Activated CD4-positive, alpha-beta memory T cell treated with anti-CD3 and anti-CD28 coated beads for 36 hours (primary cell): ENCODE measurements at regions not wholly inside any gene's neighbourhood (a gene's known extent, or its start where the extent isn't known, plus 50 kb on each side); places are given as distances from the start of the nearest gene placed in this dataset.

ENCODE experiments used
- CTCF ChIA-PET: fragments of 350-600 bp; sonication (Branson Sonifier 250); formaldehyde crosslinking; loops from one replicate; lab custom pipeline; 2021; ENCODE audit warnings: antibody characterized with exemption, inconsistent platforms; lab: Charles Lee
- POLR2A ChIA-PET: fragments of 350-600 bp; sonication (Branson Sonifier 250); formaldehyde crosslinking; loops from one replicate; lab custom pipeline; 2021; ENCODE audit warnings: antibody characterized with exemption; lab: Charles Lee
- DNase-seq: peaks from one replicate; pipeline ENCODE4 v3.0.0-alpha.2; 2020
- H3K27ac Mint-ChIP-seq: one replicate; pipeline ENCODE4 v1.8.0; 2021; ENCODE audit warnings: mixed read lengths
- H3K27me3 Mint-ChIP-seq: one replicate; pipeline ENCODE4 v1.8.0; 2021; ENCODE audit warnings: mixed read lengths
- H3K36me3 Mint-ChIP-seq: one replicate; pipeline ENCODE4 v1.8.0; 2021; ENCODE audit warnings: mixed read lengths
- H3K4me1 Mint-ChIP-seq: one replicate; pipeline ENCODE4 v1.8.0; 2021; ENCODE audit warnings: low read depth, mixed read lengths
- H3K4me3 Mint-ChIP-seq: one replicate; pipeline ENCODE4 v1.8.0; 2021; ENCODE audit warnings: mild to moderate bottlenecking, mixed read lengths
- H3K9me3 Mint-ChIP-seq: one replicate; pipeline ENCODE4 v1.8.0; 2021; ENCODE audit warnings: mixed read lengths
- intact Hi-C: fragments of 100-400 bp; cut with micrococcal nuclease; formaldehyde crosslinking; loops from one replicate; pipeline ENCODE4 v1.15.1; 2023

DNA sequence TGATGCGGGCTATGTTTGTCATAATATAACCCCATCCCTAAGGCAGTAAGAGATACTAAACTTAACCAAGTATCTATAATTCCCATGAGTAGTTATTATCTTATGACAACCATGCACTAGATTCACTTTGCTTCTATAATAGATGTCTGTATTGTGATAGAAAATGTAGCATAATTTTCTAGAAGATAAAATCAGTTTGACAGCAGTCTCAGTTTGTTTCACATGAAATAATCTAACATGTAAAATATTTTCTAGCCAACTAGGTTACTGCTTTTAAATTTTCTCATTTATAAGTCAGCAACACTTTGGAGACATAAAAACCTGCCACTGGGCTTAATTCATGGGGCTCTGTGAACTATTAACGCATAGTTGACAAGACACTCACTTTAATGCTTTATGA is 1410.7 kb upstream of the ATXN8OS start:
- ChIA-PET POLR2A (no interaction called here), CTCF (no interaction called here)
- no peaks in the 10 kb centered on the region for H3K4me1 Mint-ChIP-seq
- intact Hi-C loops: no loop called here
- H3K4me3 Mint-ChIP-seq: no peak overlapping the region
- H3K27ac Mint-ChIP-seq: no peak overlapping the region
- H3K9me3 Mint-ChIP-seq: peaks cover 4% of the 10 kb centered on the region
- no peak for DNase-seq
- H3K36me3 Mint-ChIP-seq: no peaks in the 10 kb centered on the region
- H3K27me3 Mint-ChIP-seq: no peaks in the 10 kb centered on the region

DNA sequence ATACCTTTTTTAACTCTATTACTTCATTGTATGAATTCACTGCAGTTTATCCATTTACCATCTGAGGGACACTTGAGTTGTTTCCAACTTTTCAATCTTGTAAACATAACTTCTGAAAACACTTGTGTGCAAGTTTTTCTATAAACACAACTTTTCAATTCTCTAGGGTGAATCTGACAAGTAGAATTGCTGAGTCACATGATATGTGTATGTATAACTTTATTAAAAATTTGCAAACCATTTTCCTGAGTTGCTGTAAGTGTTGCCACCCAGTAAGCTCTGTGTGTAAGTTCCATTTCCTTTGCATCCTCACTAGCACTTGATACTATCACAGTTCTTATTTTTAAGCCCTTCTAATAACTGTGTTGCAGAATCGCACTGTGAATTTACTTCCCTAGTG is 1415.6 kb upstream of the ATXN8OS start:
- CTCF ChIA-PET: no interaction called here
- Mint-ChIP-seq H3K4me3 (no peak overlapping the region), H3K4me1 (no peaks in the 10 kb centered on the region)

DNA sequence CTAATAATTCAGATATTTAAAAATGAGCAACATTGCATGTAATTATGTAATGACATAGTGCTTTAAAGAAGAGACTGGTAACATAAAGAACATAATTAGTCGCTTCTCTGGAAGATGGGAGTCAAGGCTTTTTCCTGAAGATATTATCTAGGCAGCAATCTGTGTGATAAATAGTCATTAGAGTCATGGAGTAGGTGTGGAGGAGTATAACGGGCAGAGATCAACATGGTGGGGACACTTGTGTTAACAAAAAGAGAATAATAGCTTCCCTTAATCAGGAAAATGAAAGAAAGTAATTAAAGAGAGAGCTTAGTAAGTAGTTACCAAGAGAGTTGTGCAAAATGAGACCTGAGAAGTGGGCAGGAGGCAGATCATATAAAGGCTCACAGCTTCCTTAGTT is 1417.1 kb upstream of the ATXN8OS start:
- no peak for DNase-seq
- POLR2A ChIA-PET: no interaction called here
- Mint-ChIP-seq H3K9me3 (peaks cover 10% of the 10 kb centered on the region), H3K4me3 (no peak overlapping the region), H3K27ac (no peak overlapping the region), H3K27me3 (no peaks in the 10 kb centered on the region), H3K36me3 (no peaks in the 10 kb centered on the region), H3K4me1 (no peaks in the 10 kb centered on the region)
- intact Hi-C loops: no loop called here
- CTCF ChIA-PET: interaction anchor here (0.5 kb wide), 1 partner anchor 725 kb away, joined by 3 read pairs; no protein-coding TSS in a partner anchor

More for the DNA sequence above, 1415.6 kb upstream of the ATXN8OS start:
- DNase-seq: no peak
- Mint-ChIP-seq H3K27me3 (no peaks in the 10 kb centered on the region), H3K27ac (no peak overlapping the region), H3K36me3 (no peaks in the 10 kb centered on the region), H3K9me3 (peaks cover 10% of the 10 kb centered on the region)
- intact Hi-C loops: no loop called here
- POLR2A ChIA-PET: no interaction called here

DNA sequence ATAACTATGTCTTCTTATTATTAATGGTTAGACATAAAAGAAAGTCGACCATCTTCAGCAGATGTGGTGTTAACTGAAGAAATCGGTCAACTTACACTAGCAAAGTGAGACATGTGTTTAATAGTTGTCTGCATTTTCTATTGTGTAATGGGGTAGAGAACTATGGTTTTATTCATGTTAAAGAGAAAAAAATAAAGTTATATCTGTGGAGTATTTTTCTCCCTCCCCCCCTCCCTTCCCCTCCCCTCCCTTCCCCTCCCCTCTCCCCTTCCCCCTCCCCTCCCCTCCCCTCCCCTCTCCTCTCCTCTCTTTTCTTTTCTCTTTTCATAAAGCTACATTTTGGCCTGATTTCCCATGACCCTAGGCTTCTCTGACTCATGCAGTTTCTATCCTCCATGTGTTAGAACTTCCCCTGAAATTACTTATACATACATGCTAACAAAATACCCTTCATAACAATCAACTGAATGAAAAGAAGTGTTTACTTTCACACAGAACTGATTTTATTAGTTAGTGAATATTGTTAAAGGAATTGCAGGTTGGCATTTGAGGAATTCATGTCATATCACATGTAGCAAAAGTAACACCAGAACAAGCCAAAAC is 1431.0 kb upstream of the ATXN8OS start:
- ChIA-PET CTCF (no interaction called here), POLR2A (no interaction called here)
- Mint-ChIP-seq H3K27ac (no peak overlapping the region), H3K36me3 (no peaks in the 10 kb centered on the region), H3K4me1 (no peaks in the 10 kb centered on the region), H3K9me3 (peaks cover 11% of the 10 kb centered on the region), H3K27me3 (no peaks in the 10 kb centered on the region), H3K4me3 (no peak overlapping the region)
- DNase-seq: no peak
- intact Hi-C loops: no loop called here

DNA sequence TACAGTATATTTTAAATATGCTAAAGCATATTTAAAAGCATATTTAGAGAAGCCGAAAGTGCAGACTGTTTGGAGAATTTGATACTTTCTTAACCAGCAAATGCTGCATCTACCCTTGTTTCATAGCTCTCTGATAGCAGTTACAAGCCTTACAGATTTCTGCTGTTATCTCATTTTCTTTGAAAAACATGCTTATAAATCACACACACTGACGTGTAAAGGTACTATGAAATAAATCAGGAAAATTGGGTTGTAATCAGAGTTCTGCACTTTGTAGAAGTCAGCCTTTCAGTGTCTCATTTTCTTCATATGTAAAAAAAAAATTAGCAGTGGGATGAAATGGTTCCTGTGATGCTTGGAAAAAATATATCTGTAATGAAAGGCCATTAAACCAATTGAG is 1432.4 kb upstream of the ATXN8OS start:
- Mint-ChIP-seq H3K27me3 (no peaks in the 10 kb centered on the region), H3K36me3 (no peaks in the 10 kb centered on the region), H3K9me3 (peaks cover 10% of the 10 kb centered on the region), H3K27ac (no peak overlapping the region), H3K4me1 (no peaks in the 10 kb centered on the region), H3K4me3 (no peak overlapping the region)
- intact Hi-C loops: no loop called here
- ChIA-PET POLR2A (no interaction called here), CTCF (no interaction called here)
- DNase-seq: no peak

DNA sequence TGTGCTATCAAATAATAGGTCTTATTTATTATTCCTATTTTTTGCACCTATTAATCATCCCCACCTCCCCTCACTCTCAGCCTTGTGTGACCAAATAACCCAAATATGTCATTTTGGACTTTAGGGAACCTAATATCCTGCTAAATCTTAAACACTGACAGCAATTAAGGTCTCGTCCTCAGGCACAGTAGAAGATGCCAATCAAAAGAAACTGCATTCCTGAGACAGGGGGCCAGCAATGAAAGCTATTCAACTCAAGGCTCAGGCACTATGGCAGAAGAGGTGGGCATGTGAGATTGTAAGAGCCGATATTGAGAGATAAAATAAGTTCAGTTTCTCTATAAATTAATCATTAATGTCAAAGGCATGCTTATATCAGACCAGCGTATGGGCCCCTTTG is 1437.7 kb upstream of the PCDH9 start:
- Mint-ChIP-seq H3K9me3 (no peaks in the 10 kb centered on the region), H3K4me1 (no peaks in the 10 kb centered on the region), H3K36me3 (no peaks in the 10 kb centered on the region), H3K27ac (no peak overlapping the region), H3K4me3 (no peak overlapping the region), H3K27me3 (no peaks in the 10 kb centered on the region)
- intact Hi-C loops: no loop called here
- CTCF ChIA-PET: no interaction called here
- DNase-seq: no peak
- POLR2A ChIA-PET: no interaction called here

DNA sequence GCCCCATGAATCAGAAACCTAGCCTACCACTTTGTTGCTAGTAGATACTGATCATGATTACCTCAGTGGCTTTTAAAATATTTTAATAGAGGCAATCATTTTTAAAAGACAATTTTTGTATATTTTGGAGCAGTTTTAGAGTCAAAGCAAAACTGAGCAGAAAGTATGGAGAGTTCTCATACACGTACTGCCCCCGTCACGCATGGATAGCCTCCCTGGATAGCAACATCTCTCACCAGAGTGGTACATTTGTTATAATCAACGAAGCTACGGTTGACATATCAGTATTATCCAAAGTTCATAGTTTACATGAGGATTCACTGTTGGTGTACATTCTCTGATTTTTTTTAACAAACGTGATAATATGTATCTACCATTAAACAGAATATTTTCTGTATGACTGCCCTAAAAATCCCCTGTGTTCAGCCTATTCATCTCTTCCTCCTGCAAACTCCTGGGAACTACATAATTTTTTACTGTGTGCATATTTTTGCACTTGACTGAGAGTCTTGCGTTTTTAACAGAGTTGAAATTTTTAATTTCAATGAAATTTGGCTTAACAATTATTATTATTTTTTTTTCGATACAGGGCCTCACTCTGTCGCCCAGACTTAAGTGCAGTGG is 1436.8 kb upstream of the PCDH9 start:
- POLR2A ChIA-PET: no interaction called here
- H3K27ac Mint-ChIP-seq: no peak overlapping the region
- no peak for DNase-seq

DNA sequence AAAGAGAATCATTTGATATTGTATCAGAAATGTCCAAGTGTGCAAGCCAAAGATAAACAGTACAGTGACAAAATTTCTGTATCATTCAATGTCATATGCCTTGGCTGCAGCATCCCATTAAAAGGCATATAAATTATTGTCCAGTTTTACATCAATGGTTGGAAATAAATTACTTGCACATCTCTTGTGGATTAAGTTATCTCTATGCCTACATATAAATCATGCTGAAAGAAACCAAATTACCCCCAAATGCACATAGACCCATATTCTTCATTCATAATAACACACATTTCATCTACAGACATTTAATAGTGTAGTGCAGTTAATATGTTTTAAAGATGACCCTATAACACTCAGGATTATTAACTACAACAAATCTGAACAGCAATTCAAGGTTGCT is 1415.7 kb upstream of the PCDH9 start:
- Mint-ChIP-seq H3K9me3 (peaks cover 4% of the 10 kb centered on the region), H3K27ac (no peak overlapping the region), H3K4me3 (no peak overlapping the region), H3K36me3 (no peaks in the 10 kb centered on the region), H3K27me3 (no peaks in the 10 kb centered on the region), H3K4me1 (no peaks in the 10 kb centered on the region)
- DNase-seq: no peak
- CTCF ChIA-PET: no interaction called here
- POLR2A ChIA-PET: no interaction called here
- intact Hi-C loops: no loop called here

More for the DNA sequence above, 1436.8 kb upstream of the PCDH9 start:
- Mint-ChIP-seq H3K9me3 (no peaks in the 10 kb centered on the region), H3K36me3 (no peaks in the 10 kb centered on the region), H3K4me3 (no peak overlapping the region), H3K4me1 (no peaks in the 10 kb centered on the region), H3K27me3 (no peaks in the 10 kb centered on the region)
- CTCF ChIA-PET: no interaction called here
- intact Hi-C loops: no loop called here

DNA sequence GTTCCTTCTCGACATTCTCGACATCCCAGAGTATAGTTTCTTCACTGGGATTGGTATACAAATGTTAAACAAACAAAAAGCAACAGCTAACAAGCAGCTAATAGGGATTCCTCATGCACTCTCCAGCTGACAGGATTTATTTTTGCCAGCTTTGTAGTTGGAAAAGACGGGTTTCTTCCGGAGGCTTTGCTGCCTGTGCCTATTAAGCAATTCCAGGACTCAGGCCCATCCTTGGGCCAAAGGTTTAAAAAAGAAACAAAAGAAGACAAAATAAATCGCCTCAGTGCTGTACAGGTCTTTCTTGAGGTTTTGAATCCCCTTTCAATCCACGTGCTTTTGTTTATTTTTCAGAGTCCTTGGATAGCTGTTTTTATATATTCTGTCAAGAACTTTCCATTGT is 1414.5 kb upstream of the PCDH9 start:
- H3K9me3 Mint-ChIP-seq: peaks cover 4% of the 10 kb centered on the region
- no peak for DNase-seq
- CTCF ChIA-PET: no interaction called here
- no peaks in the 10 kb centered on the region for H3K4me1 Mint-ChIP-seq
- no peak overlapping the region for H3K4me3 Mint-ChIP-seq
- no peak overlapping the region for H3K27ac Mint-ChIP-seq
- no peaks in the 10 kb centered on the region for H3K27me3 Mint-ChIP-seq
- no peaks in the 10 kb centered on the region for H3K36me3 Mint-ChIP-seq
- intact Hi-C loops: no loop called here
- POLR2A ChIA-PET: interaction anchor here (0.5 kb wide), 1 partner anchor 24 kb away, joined by 3 read pairs; no protein-coding TSS in a partner anchor

DNA sequence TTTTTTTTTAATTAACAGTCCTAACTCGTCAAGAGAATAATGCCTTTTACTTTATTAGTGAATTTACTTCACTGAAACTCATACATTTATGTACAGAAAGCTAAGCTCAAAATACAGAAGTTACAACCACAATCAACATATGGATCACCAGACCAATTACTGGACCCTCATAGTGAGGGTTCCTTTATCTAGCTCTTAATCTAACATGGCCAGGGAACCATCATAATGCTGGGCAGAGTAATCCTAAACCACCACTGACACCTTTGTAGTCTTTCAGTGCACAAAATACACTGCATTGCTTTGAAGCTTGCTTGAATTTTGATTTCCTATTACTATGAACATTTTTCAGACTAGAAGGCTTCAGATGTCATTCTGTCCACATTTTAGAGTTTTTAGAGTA is 1406.6 kb upstream of the PCDH9 start:
- no peaks in the 10 kb centered on the region for H3K36me3 Mint-ChIP-seq
- intact Hi-C loops: no loop called here
- POLR2A ChIA-PET: no interaction called here
- CTCF ChIA-PET: no interaction called here
- no peak for DNase-seq
- no peak overlapping the region for H3K27ac Mint-ChIP-seq
- H3K27me3 Mint-ChIP-seq: no peaks in the 10 kb centered on the region
- H3K4me1 Mint-ChIP-seq: no peaks in the 10 kb centered on the region
- no peak overlapping the region for H3K4me3 Mint-ChIP-seq
- peaks cover 5% of the 10 kb centered on the region for H3K9me3 Mint-ChIP-seq

DNA sequence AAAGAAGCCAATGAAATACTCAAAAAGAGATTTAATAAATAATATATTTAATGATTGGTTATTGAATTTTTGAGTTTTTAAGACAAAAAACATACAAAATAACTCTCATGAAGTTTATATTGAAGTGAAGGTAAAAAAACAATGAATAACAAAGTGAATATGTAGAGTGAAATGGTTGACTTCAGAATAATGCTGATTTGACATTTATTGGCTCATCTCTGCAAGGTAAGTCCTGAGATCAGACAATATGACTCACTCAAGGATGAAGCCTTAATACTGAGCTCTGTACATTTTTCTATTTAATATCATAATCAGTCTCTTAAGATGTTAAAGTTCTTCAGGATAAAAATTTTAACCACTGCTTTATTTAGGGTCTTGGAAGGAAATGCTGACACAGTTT is 1398.9 kb upstream of the PCDH9 start:
- DNase-seq: no peak
- H3K27ac Mint-ChIP-seq: no peak overlapping the region
- H3K27me3 Mint-ChIP-seq: no peaks in the 10 kb centered on the region
- CTCF ChIA-PET: no interaction called here
- H3K4me3 Mint-ChIP-seq: no peak overlapping the region
- intact Hi-C loops: no loop called here
- H3K36me3 Mint-ChIP-seq: no peaks in the 10 kb centered on the region
- no peaks in the 10 kb centered on the region for H3K4me1 Mint-ChIP-seq
- POLR2A ChIA-PET: no interaction called here
- peaks cover 11% of the 10 kb centered on the region for H3K9me3 Mint-ChIP-seq

DNA sequence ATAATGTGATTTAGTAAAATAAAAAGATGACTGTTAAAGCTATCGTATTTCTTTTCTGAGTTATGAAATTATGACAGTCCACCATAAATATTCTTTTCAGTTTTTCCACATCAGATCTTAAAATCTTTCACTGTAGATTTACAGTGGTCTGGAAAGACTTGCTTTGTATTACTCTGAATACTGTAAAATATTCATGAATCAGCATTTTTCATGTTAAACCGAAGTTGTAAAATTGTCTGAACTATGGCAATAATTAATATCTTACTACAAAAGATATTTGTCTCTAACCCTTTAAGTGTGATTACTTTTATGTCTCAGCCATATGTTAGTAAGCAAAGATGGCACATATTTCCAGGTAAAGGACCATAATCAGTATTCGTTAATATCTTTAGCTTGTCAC is 1397.2 kb upstream of the PCDH9 start:
- Mint-ChIP-seq H3K4me3 (no peak overlapping the region), H3K4me1 (no peaks in the 10 kb centered on the region), H3K27me3 (no peaks in the 10 kb centered on the region), H3K9me3 (peaks cover 13% of the 10 kb centered on the region), H3K36me3 (no peaks in the 10 kb centered on the region), H3K27ac (no peak overlapping the region)
- ChIA-PET CTCF (no interaction called here), POLR2A (no interaction called here)
- intact Hi-C loops: no loop called here
- DNase-seq: no peak

DNA sequence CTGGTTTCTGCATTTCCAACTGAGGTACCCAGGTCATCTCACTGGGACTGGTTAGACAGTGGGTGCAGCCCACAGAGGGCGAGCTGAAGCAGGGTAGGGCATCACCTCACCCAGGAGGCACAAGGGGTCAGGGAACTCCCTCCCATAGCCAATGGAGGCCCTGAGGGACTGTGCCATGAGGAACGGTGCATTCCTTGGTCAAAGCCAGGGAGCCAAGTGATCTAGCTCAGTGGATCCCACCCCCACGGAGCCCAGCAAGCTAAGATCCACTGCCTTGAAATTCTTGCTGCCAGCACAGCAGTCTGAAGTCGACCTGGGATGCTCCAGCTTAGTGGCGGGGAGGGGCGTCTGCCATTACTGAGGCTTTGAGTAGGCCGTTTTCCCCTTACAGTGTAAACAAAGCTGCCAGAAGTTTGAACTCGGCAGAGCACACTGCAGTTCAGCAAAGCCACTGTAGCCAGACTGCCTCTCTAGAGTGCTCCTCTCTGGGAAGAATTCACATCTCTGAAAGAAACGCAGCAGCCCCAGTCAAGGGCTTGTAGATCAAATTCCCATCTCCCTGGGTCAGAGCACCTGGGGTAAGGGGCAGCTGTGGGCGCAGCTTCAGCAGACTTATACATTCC is 1386.6 kb upstream of the PCDH9 start:
- no peaks in the 10 kb centered on the region for H3K27me3 Mint-ChIP-seq
- H3K9me3 Mint-ChIP-seq: peaks cover 18% of the 10 kb centered on the region
- H3K27ac Mint-ChIP-seq: no peak overlapping the region
- intact Hi-C loops: no loop called here
- H3K36me3 Mint-ChIP-seq: no peaks in the 10 kb centered on the region
- no peaks in the 10 kb centered on the region for H3K4me1 Mint-ChIP-seq
- DNase-seq: no peak
- ChIA-PET CTCF (no interaction called here), POLR2A (no interaction called here)
- H3K4me3 Mint-ChIP-seq: no peak overlapping the region
